ENCODE measurements at regions not wholly inside any gene's neighbourhood (a gene's known extent, or its start where the extent isn't known, plus 50 kb on each side); places are given as distances from the start of the nearest gene placed in this dataset.

DNA sequence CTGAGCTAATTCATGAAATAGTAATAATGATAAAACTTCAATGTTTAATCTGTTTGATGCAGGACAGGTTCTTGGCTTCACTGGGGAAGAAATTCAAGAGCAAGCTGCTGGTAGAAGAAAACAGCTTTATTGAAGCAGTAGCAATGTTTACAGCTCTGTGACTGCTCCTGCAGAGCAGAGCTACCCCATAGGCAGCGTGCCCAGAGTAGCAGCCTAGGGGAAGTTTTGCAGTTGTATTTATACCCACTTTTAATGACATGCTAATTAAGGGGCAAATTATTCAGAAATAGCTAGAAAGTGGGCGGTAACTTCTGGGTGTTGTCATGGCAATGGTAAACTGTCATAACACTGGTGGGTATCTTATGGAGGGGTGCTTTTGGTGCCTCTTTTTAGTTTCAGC, 518.0 kb downstream of the RFPL4B start:
- WGBS, 2 donors: 56 to 71% methylated on average over 2 of the region's 2 CpGs
- no peak for DNase-seq
- Histone ChIP-seq H3K4me1 (no peaks in the 10 kb centered on the region), H3K27ac (no peak overlapping the region), H3K27me3 (no peaks in the 10 kb centered on the region), H3K4me3 (no peak overlapping the region), H3K9me3 (no peaks in the 10 kb centered on the region), H3K36me3 (no peaks in the 10 kb centered on the region)
- TF ChIP-seq, protein P1, sequence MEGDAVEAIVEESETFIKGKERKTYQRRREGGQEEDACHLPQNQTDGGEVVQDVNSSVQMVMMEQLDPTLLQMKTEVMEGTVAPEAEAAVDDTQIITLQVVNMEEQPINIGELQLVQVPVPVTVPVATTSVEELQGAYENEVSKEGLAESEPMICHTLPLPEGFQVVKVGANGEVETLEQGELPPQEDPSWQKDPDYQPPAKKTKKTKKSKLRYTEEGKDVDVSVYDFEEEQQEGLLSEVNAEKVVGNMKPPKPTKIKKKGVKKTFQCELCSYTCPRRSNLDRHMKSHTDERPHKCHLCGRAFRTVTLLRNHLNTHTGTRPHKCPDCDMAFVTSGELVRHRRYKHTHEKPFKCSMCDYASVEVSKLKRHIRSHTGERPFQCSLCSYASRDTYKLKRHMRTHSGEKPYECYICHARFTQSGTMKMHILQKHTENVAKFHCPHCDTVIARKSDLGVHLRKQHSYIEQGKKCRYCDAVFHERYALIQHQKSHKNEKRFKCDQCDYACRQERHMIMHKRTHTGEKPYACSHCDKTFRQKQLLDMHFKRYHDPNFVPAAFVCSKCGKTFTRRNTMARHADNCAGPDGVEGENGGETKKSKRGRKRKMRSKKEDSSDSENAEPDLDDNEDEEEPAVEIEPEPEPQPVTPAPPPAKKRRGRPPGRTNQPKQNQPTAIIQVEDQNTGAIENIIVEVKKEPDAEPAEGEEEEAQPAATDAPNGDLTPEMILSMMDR (IDR thresholded peaks at IDR 0.05): no peak
- no peak for TF ChIP-seq POLR2A (IDR thresholded peaks at IDR 0.05)
- intact Hi-C loops (cut with DNase I): no loop called here

DNA sequence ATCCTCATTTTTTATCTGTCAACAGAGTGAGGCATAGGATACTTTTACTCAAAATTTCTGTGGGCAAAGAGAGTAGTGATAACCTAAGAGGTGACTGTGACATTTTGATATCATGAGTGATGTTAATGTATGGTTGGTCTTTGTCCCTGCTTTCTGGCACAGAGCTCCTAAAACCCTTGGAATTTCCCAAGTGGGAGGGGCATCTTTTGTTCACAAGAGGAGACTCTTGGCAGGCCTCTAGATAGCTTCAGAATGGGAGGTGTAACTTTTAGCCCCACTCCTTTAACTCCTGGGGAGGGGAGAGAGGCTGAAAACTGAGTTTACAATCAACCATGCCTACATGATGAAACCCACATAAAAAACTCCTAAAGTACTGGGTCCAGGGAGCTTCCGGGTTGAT, 527.8 kb downstream of the RFPL4B start:
- intact Hi-C loops (cut with DNase I): no loop called here
- no peaks in the 10 kb centered on the region for H3K36me3 ChIP-seq
- TF ChIP-seq, protein P1 (IDR thresholded peaks at IDR 0.05): no peak
- TF ChIP-seq POLR2A (IDR thresholded peaks at IDR 0.05): no peak
- no peaks in the 10 kb centered on the region for H3K9me3 ChIP-seq
- no peaks in the 10 kb centered on the region for H3K4me1 ChIP-seq
- H3K27me3 ChIP-seq: no peaks in the 10 kb centered on the region
- 88 to 100% methylated on average over 1 of the region's 1 CpG for WGBS, 2 donors
- DNase-seq: no peak
- H3K4me3 ChIP-seq: no peak overlapping the region
- H3K27ac ChIP-seq: no peak overlapping the region

GRCh38 chr6:112877134-112878100, 530.3 kb downstream of the RFPL4B start:
- DNase-seq: no peak

GRCh38 chr6:112879920-112880413, 532.8 kb downstream of the RFPL4B start:
- TF ChIP-seq, protein P1 (IDR thresholded peaks at IDR 0.05): peak in 1 of 6 experiments; percentile 34
- TF ChIP-seq POLR2A (IDR thresholded peaks at IDR 0.05): no peak
- Histone ChIP-seq H3K36me3 (no peaks in the 10 kb centered on the region), H3K9me3 (no peaks in the 10 kb centered on the region), H3K27ac (no peak overlapping the region), H3K4me1 (no peaks in the 10 kb centered on the region), H3K27me3 (no peaks in the 10 kb centered on the region), H3K4me3 (peak overlapping the region in 1 of 4 donors; percentile 13)
- intact Hi-C loops (cut with DNase I): no loop called here
- DNase-seq: no peak
- 77 to 100% methylated on average over 1 to 3 of the region's 20 CpGs for WGBS, 2 donors

More at GRCh38 chr6:112877134-112878100, 530.3 kb downstream of the RFPL4B start:
- intact Hi-C loops (cut with DNase I): no loop called here
- Histone ChIP-seq H3K36me3 (no peaks in the 10 kb centered on the region), H3K27ac (no peak overlapping the region), H3K27me3 (no peaks in the 10 kb centered on the region), H3K9me3 (no peaks in the 10 kb centered on the region), H3K4me1 (no peaks in the 10 kb centered on the region), H3K4me3 (no peak overlapping the region)
- TF ChIP-seq POLR2A (IDR thresholded peaks at IDR 0.05): no peak
- TF ChIP-seq, protein P1 (IDR thresholded peaks at IDR 0.05): no peak
- 33 to 56% methylated on average over 4 of the region's 4 CpGs for WGBS, 2 donors

- intact Hi-C loops (cut with DNase I): no loop called here
- Histone ChIP-seq H3K27ac (no peak overlapping the region), H3K4me3 (no peak overlapping the region), H3K9me3 (no peaks in the 10 kb centered on the region), H3K36me3 (no peaks in the 10 kb centered on the region), H3K4me1 (no peaks in the 10 kb centered on the region), H3K27me3 (no peaks in the 10 kb centered on the region)
- TF ChIP-seq, protein P1 (IDR thresholded peaks at IDR 0.05): no peak
- TF ChIP-seq POLR2A (IDR thresholded peaks at IDR 0.05): no peak
- WGBS, 2 donors: 57 to 93% methylated on average over 3 of the region's 3 CpGs
- no peak for DNase-seq
Observed at GRCh38 chr6:112881027-112881426, 533.9 kb downstream of the RFPL4B start.

Measured in esophagus squamous epithelium (tissue), 5 donors.